IPS-18a (cell line): ENCODE measurements at regions not wholly inside any gene's neighbourhood (a gene's known extent, or its start where the extent isn't known, plus 50 kb on each side); places are given as distances from the start of the nearest gene placed in this dataset.
"Not testable (repeated sequence)": the region's sequence is repeated elsewhere in the genome, so short reads cannot be mapped to it uniquely, and the experiment has no call there.

Source experiments
- H3K27ac ChIP-seq: one replicate; pipeline ENCODE4 v1.5.1; 2013; ENCODE audit warnings: low read length
- H3K27me3 ChIP-seq: one replicate; pipeline ENCODE4 v1.6.1; 2013; ENCODE audit warnings: mild to moderate bottlenecking, low read length; ENCODE audit not compliant: control insufficient read depth, insufficient read depth
- H3K36me3 ChIP-seq: one replicate; pipeline ENCODE4 v1.6.1; 2013; ENCODE audit warnings: low read depth, low read length; ENCODE audit not compliant: control insufficient read depth
- H3K4me1 ChIP-seq: one replicate; pipeline ENCODE4 v1.6.1; 2013; ENCODE audit warnings: low read depth, low read length; ENCODE audit not compliant: control insufficient read depth
- H3K4me3 ChIP-seq: one replicate; pipeline ENCODE4 v1.5.1; 2013; ENCODE audit warnings: low read length
- H3K9ac ChIP-seq: one replicate; pipeline ENCODE4 v1.6.1; 2013; ENCODE audit warnings: mild to moderate bottlenecking, low read length, moderate library complexity
- H3K9me3 ChIP-seq: one replicate; pipeline ENCODE4 v1.6.1; 2013; ENCODE audit warnings: low read depth, low read length; ENCODE audit not compliant: control insufficient read depth

DNA sequence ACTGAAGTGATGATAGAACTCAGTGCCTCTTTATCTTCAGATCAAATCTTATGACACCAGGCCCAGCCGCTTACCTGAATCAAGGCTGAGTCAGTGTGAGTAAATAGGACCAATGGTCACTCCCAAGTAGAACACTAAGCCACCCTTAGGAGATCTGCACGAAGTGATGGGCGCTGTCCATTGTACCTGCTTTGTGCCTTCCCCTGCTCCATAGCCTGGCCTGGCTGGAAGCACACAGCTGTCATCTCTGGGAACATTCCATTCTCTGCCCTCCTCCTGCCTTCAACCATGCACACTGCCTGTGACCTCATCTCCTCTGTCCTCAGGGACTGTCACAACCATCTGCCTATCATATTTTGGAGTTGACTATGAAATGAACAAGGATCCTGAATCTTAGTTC, 279.5 kb upstream of the ASIC2 start:
- H3K9me3 ChIP-seq = no peaks in the 10 kb centered on the region
- H3K27me3 ChIP-seq = no peaks in the 10 kb centered on the region
- no peaks in the 10 kb centered on the region for H3K36me3 ChIP-seq
- no peaks in the 10 kb centered on the region for H3K4me1 ChIP-seq
- no peak overlapping the region for H3K27ac ChIP-seq
- no peak overlapping the region for H3K9ac ChIP-seq
- no peak overlapping the region for H3K4me3 ChIP-seq

DNA sequence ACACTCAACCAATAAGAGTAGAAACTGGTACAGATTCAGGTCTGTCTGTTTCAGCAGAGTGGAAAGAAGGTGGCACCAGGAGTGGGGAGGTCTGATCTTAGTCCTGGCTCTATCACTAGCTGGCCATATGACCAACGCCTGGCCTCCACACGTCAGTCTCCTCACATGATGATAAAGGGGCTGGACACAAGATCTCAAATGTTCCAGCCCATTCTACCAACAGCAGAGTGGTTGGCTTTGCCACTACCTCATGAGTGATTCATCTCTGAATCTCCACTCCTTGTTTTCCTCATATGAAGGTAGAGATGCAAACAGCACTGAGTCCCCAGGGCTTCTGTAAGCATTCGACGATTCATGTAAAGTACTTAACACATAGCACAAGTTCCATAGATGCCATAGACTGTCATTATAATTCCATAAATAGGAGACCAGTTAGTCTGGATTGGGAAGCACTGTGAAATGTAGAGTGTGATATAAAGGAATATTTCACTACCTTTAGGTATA, 281.9 kb upstream of the ASIC2 start:
- H3K4me1 ChIP-seq = no peaks in the 10 kb centered on the region
- no peaks in the 10 kb centered on the region for H3K9me3 ChIP-seq
- no peaks in the 10 kb centered on the region for H3K27me3 ChIP-seq
- H3K4me3 ChIP-seq = no peak overlapping the region
- H3K27ac ChIP-seq = no peak overlapping the region
- no peak overlapping the region for H3K9ac ChIP-seq
- H3K36me3 ChIP-seq = no peaks in the 10 kb centered on the region

DNA sequence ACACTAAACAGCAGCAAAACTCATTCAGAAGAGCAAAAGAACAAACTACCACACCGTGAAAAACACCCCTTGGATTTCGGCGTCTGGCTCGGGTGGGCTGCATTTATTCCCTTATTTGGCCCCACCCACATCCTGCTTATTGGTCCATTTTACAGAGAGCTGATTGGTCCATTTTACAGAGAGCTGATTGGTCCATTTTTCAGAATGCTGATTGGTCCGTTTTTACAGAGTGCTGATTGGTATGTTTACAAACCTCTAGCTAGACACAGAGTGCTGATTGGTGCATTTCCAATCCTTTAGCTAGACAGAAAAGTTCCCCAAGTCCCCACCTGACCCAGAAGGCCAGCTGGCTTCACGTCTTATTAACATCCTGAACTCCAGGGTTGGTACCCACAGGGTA, 286.6 kb upstream of the ASIC2 start:
- not testable (repeated sequence) for H3K9me3 ChIP-seq, H3K27me3 ChIP-seq, H3K4me1 ChIP-seq, H3K27ac ChIP-seq, H3K9ac ChIP-seq, H3K36me3 ChIP-seq, H3K4me3 ChIP-seq

DNA sequence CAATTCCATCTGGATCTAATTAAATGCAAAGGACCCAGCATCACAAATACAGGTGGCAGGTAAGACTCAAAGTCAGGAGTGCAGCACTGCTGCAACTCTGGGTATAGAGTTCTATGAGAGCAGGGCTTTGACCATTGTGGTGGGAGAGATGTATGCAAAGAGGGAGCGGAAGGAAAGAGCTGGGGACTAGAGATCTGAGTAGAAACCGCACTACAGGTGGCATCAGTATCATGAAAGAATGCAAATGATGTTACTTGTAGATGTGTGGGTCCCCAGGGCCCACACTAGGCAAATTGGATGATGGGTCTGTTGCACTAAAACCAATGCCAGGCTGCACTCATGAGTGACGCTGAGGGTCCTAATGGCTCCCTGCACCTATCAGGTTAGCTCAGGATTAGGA, 287.1 kb upstream of the ASIC2 start:
- Histone ChIP-seq H3K9me3 (no peaks in the 10 kb centered on the region), H3K27me3 (no peaks in the 10 kb centered on the region), H3K9ac (no peak overlapping the region), H3K36me3 (no peaks in the 10 kb centered on the region), H3K4me3 (no peak overlapping the region), H3K27ac (no peak overlapping the region), H3K4me1 (peaks cover 7% of the 10 kb centered on the region)

DNA sequence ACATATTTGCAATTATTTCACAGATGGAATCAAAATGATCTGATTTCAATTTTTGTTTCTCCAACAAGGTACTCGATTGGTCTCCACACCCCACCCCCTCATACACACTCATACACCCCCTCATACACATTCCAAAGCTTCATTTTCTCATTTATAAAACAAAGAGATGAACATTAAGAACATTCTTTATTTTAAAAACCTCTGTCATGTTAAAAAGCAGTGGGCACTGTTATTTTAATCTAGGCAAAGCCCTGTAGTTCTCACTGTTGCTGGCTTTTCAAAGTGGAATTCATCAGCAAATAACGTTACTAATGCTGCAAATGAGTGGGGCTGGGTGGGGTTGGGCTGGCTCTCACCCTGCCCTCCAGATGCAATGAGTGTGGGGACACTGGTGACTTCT, 289.6 kb upstream of the ASIC2 start:
- Histone ChIP-seq H3K27ac (no peak overlapping the region), H3K9me3 (no peaks in the 10 kb centered on the region), H3K36me3 (no peaks in the 10 kb centered on the region), H3K9ac (no peak overlapping the region), H3K27me3 (no peaks in the 10 kb centered on the region), H3K4me3 (no peak overlapping the region), H3K4me1 (peaks cover 7% of the 10 kb centered on the region)

DNA sequence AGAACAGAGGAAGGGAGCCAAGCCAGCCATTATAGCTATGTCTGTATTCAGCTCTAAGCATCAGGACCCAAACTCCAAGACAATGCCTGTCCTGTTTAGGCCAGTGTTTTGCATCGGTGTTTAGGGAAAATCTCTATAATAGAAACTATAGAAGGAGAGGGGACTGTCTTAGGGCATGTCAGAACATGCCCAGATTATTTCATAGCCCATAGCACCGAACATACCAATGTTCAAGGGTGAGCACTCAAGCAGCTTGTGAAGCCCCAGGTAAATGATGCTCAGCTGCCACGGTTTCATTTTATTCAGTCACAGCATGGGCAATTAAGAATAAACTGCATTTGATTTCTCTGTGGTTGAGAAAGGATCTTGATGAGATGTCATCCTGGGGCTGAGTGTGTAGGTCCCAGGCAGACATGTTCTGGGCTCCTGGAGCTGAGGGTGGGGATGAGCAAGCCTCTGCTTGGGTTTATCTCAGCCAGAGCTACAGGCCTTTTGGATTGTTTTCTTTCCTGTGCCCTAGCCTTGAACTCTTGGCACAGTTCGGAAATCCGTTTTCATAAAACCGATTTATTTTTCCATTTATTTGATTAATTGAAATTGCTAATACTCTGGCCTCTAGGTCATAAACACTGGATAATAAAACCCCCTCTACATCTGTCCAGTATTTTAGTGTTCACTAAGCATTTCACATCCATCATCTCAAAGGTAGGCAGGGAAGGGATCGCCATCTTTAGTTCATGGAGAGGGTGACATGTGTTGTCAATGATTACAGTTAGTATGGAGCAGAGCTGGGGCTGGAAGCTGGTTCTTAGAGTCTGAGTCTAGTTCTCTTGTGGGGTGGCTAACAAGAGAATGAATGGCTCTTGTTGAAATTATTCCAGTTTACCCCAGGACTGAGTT, 290.7 kb upstream of the ASIC2 start:
- Histone ChIP-seq H3K27me3 (no peaks in the 10 kb centered on the region), H3K9me3 (no peaks in the 10 kb centered on the region), H3K27ac (no peak overlapping the region), H3K9ac (no peak overlapping the region), H3K4me1 (peaks cover 7% of the 10 kb centered on the region), H3K4me3 (no peak overlapping the region), H3K36me3 (no peaks in the 10 kb centered on the region)

DNA sequence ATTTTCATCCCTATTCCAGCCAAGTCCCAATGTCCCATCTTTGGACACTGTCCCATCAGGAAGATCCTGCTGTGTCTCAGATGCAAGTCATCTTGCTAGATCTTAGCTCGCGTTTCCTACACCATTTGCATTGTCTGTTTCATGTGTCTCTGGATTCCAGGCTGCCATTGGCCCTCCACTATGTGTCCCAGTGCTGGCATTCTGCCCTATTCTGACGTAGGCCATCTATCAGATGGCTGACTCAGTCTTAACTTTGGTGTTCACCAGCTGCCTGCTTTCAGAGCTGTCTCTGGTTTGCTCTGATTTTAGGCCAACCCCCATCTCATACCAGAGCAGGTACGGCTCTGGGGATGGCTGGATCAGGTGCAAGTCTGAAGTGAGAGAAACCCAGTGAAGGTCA, 300.9 kb upstream of the ASIC2 start:
- Histone ChIP-seq H3K36me3 (no peaks in the 10 kb centered on the region), H3K9me3 (no peaks in the 10 kb centered on the region), H3K9ac (no peak overlapping the region), H3K4me1 (peaks cover 5% of the 10 kb centered on the region), H3K4me3 (no peak overlapping the region), H3K27me3 (no peaks in the 10 kb centered on the region), H3K27ac (no peak overlapping the region)

DNA sequence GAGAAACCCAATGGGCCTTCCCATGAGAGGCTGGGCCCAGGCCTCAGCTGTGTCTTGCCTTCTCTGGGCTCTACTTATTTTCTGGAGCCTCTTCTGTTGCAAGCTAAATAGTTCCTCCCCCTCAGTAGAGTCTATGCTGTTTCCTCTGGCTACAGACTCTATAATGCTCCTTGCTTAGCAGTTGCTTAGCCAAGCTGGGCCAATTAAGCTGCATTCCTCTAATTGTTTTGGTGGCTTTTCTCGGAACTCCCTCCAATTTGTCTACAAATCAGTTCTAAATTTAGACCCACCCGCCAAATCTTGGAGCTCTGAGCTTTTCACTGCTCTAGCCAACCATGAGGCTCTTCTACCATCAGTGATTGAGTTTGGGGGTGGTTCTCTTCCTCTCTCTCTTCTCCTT, 302.7 kb upstream of the ASIC2 start:
- no peaks in the 10 kb centered on the region for H3K36me3 ChIP-seq
- H3K4me3 ChIP-seq = no peak overlapping the region
- peaks cover 5% of the 10 kb centered on the region for H3K4me1 ChIP-seq
- H3K9ac ChIP-seq = no peak overlapping the region
- no peaks in the 10 kb centered on the region for H3K27me3 ChIP-seq
- H3K27ac ChIP-seq = no peak overlapping the region
- H3K9me3 ChIP-seq = no peaks in the 10 kb centered on the region

DNA sequence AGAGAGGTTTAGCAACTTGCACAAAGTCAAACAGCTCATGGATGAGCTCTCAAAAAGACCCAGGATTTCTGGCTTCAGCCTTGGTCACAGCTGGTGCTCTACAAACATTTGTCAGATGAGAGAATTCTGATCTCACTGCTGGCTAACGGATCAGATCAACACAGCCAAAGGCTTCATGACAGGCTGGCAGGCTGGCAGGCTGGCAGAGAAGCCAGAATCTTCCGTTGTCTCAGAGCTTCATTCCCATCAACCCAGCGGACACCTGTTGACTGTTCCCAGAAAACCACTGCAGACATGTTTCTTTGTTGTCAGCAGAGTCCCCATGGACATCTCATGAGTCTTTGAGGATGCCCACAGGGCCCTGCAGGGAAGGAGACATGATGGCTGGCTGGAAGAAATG, 303.8 kb upstream of the ASIC2 start:
- no peak overlapping the region for H3K4me3 ChIP-seq
- no peaks in the 10 kb centered on the region for H3K27me3 ChIP-seq

DNA sequence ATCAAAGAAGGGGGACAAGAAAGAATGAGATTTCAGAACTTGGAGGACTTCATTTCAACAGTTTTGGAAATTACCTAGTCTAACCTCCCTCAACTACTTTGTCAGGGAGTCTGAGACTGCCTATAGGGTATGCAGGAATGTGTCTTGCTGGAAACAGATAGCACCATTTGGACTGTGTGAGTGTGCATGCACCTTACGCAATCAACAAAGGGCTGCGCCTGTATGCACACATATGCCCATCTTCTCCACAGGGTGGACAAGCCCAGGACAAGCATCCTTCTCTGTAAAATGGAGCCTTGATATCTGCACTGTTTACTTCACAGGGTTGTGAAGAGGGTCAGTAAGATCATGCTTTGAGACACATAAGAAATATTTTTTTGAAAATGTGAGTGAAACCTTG, 305.7 kb upstream of the ASIC2 start:
- H3K27me3 ChIP-seq = no peaks in the 10 kb centered on the region
- no peak overlapping the region for H3K4me3 ChIP-seq
- H3K36me3 ChIP-seq = no peaks in the 10 kb centered on the region
- H3K9ac ChIP-seq = no peak overlapping the region
- no peak overlapping the region for H3K27ac ChIP-seq
- no peaks in the 10 kb centered on the region for H3K9me3 ChIP-seq
- H3K4me1 ChIP-seq = peaks cover 5% of the 10 kb centered on the region

More for the DNA sequence above, 303.8 kb upstream of the ASIC2 start:
- peaks cover 5% of the 10 kb centered on the region for H3K4me1 ChIP-seq
- H3K9ac ChIP-seq = no peak overlapping the region
- no peaks in the 10 kb centered on the region for H3K9me3 ChIP-seq
- no peak overlapping the region for H3K27ac ChIP-seq
- no peaks in the 10 kb centered on the region for H3K36me3 ChIP-seq

DNA sequence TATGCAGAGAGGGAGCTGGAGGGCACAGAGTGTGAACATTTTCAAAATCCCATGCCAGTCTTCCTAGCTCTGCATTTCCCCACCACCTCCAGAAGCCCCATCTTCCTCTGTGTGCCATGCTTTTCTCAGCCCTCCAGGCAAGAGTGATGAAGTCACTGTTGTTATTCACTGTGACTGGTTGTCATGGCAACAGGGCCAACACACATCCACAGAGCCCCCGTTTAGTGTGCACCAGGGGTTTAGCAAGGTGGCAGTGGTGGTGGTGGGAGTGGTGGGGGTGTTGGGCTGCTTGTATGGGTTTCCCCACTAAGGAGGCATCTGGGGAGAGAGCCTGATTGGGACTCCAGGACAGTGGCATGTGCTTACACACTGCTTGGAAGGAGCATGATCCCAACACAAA, 309.9 kb upstream of the ASIC2 start:
- H3K27ac ChIP-seq = no peak overlapping the region
- no peaks in the 10 kb centered on the region for H3K27me3 ChIP-seq
- no peak overlapping the region for H3K9ac ChIP-seq
- H3K36me3 ChIP-seq = no peaks in the 10 kb centered on the region
- no peaks in the 10 kb centered on the region for H3K9me3 ChIP-seq
- H3K4me3 ChIP-seq = no peak overlapping the region
- H3K4me1 ChIP-seq = no peaks in the 10 kb centered on the region

DNA sequence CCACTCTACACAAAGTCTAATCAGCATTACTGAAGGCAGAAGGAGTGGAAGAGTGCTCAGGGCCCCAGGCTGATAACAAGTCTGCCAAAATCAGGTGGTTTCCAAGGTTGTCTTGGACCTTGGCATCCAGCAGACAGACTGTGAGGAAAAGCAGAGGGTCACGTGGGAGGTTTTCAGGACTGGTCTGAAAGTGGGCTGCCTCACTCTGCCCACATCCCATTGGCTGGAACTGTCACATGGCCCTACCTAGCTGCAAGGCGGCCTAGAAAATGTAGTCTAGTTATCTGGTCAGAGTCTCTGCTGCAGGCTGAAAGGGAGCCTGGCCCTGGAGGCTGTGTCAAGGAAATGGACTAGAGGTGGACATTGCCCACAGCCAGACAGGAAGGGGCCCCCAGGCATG, 310.7 kb upstream of the ASIC2 start:
- H3K9ac ChIP-seq = no peak overlapping the region
- H3K4me1 ChIP-seq = no peaks in the 10 kb centered on the region
- no peaks in the 10 kb centered on the region for H3K36me3 ChIP-seq

More for the DNA sequence above, 310.7 kb upstream of the ASIC2 start:
- Histone ChIP-seq H3K27me3 (no peaks in the 10 kb centered on the region), H3K9me3 (no peaks in the 10 kb centered on the region), H3K4me3 (no peak overlapping the region), H3K27ac (no peak overlapping the region)
